ENCODE measurements at regions not wholly inside any gene's neighbourhood (a gene's known extent, or its start where the extent isn't known, plus 50 kb on each side); places are given as distances from the start of the nearest gene placed in this dataset.
"Not testable (repeated sequence)": the region's sequence is repeated elsewhere in the genome, so short reads cannot be mapped to it uniquely, and the experiment has no call there.

DNA sequence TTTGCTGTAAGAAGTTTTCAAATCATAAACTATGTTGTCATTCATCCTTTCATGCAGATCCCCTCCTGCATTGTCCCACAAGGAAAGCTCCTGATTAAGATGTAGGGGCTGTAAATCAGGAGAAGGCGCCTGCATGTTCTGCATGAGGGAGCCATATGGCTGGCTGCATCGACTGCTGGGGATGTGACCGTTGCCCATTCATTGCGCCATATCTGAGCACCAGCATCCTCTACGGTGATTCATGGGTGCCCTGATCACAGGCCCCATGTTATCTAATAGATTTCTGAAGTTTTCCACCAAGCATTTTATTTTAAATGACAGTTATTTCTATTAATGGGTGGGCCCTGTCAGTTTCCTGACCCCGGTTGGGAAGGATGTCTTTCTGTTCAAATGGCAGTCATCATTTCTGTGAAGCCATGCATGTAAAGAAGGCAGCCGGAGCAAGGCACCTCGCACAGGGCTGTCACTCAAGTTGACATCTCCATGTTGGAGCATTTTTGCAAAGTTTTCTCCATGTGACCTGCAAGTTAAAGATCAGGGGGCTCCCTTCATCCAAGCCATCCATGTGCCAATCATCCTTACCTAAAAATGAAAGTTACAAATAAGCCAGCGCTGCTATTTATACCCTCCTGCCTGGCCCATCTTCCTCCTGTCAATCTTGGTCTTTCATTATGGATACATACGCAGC, 128.8 kb downstream of the TEX36 start:
- no peak for DNase-seq

DNA sequence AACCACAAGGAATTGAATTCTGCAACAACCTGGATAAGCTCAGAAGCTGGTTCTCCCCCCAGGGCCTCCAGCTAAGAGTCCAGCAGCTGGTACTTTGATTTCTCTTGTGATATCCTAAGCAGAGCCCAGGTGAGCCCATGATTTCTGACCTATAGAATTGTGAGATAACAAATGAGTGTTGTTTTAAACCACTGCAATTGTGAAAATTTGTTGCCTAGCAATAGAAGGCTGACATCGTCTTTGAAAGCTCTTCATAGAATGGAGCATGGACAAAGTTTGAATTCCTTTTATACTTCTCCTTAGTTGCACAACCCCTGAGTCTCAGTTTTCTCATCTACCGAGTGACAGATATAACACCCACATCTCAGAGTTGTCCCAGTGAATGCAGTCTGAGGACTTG, 129.9 kb downstream of the TEX36 start:
- no peak for DNase-seq

DNA sequence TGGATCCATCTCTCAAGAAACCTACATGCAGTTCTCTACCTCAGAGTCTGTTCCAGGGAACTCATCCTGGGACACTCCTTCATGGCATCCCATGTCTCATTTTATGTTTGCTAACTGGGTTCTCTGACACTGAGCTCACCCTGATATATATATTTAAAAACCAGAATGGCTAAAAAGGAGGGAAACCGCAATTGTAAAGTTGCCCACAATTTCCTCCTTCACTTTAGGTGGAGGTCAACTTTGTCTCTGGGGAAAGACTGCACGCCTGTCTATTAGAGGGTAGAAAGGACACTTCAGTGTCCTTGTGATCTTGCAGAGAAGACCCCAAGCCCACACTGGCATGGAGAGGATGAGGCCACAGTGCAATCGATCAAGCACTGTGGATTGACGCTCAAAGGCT, 131.7 kb downstream of the TEX36 start:
- DNase-seq, result no peak

GRCh38 chr10:125550362-125550761, 132.6 kb downstream of the TEX36 start:
- DNase-seq, result peak in 1 of 3 experiments; percentile 22

DNA sequence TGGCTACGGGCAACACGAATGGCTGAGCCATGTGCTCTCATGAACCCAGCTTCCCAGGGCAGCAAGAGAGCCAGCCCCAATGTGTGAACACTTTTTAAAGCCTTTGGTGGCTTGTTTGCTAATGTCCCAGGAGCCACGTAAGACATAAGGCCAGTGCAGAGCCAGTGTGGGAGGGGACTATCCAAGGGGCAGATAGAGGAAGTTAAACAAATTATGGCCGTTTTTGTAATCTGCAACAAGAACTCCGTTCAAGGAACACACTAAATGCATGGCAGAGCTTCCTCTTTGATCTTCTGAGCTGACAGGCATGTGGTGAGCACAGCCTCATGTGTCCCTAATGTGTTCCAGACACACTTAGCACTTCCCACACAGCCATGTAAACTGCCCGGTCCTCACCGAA, 133.3 kb downstream of the TEX36 start:
- DNase-seq, result no peak

- DNase-seq, result no peak
Measured at GRCh38 chr10:125548878-125549277, 134.1 kb downstream of the TEX36 start.

DNA sequence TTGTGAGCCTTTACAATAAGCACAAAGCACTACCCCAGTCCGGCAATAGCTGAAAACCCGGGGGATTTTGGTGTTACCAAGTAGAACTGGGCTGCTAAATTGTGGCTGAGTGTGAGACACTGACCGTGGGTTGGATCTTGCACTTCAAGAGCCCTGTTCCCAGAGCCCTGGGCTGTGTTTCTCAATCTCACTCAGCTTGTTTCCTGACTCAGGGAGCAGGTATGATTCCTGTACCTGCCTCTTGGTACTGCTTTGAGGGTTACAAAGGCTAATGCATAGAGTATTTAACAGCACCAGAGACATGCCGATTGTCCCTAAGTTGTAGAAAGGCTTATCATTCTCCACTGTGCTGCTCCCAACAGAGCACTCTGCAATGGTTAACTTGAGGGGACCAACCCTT, 134.6 kb downstream of the TEX36 start:
- no peak for DNase-seq

DNA sequence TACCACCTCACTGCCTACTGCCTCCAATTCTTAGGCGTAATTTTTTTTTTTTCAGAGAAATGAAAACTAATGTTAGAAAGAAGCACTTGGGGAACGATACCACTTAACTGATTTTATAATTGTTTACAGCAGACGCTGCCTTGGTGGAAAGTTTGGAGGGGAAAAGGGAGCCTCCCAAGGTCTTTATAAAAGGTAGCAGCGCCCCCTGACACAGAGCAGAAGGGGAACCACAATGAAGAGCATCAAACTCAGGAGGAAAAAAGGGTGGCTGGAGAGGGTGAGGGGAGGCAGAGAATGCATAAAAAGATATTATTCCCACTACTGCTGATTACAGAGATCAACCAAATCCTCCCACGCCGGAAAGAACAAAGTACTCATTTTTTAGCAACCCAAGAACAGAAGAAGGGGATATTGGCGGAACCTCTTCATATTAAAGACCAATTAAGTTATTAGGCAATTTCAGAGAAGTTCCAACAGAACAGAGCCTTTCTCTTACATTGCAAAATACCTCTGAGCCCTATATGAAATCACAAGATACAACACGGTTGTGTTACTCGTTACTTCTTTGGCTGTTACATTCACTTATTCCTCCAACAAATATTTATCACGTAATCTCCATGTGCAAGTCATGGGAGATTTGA, 135.8 kb downstream of the TEX36 start:
- no peak for DNase-seq

DNA sequence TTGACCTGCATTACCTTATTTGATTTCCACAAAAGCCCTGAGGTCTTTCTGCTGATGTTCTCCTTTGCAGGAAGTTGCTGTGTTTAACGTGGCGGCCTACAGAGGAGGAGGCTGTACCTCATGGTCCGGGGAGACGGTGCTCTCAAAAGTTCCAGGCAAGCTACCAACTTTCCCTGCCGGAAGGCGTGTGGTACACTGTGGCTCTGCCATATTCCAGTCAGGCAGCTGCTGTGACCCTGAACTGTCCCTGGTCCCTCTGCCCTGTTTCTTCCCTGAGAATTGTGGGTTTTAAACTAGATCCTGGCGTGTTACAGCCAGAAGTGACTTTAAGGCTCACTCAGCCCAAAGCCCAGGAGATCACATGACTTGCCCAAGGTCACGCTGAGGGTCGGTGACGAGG, 139.2 kb downstream of the TEX36 start:
- DNase-seq, result peak in 1 of 3 experiments; percentile 1

DNA sequence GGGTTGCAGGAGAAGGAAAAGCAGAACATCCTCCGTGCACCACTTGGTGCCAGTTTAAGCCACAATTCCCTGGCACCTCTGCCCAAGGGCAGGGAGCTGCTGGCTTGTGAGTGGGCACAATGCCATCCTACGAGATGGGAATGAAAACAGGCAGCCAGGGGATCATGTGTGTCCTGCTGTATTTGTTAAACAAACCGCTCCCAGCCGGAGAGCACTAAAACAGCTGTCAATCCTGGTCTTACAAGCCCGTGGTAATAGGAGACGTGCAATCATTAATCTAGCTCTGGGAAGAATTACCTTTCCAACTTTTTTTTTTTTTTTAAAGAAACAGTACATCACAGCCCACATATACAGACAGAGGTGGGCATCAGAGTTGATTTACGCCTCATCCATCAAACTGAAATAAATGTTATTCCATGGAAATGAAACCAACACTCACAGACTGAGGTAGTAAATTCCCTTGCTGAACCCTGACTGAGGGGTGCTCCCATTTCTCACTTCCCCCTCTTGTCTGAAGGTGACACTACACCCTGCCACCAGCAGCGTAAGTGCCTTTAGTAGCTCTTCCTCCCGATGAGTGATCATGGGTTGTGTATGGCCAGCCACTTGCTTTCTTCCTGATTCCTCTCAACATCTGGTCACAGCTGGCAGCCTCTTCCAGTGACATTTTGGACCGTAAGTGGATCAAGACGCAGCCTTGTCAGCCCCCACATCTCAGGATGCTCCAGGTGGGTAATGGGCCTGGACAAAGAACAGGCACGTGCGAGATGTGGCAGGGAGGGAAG, 143.8 kb downstream of the TEX36 start:
- DNase-seq, result peak; percentile 57 to 90 (median 72)

GRCh38 chr10:125536236-125536635, 146.7 kb downstream of the TEX36 start:
- DNase-seq, result no peak

GRCh38 chr10:125535559-125535958, 147.4 kb downstream of the TEX36 start:
- no peak for DNase-seq

GRCh38 chr10:125534515-125534914, 148.4 kb downstream of the TEX36 start:
- no peak for DNase-seq

- no peak for DNase-seq
Measured at GRCh38 chr10:125533866-125534265, 149.1 kb downstream of the TEX36 start.

- DNase-seq, result peak; percentile 40 to 87 (median 52)
Measured at GRCh38 chr10:125531465-125531864, 151.5 kb downstream of the TEX36 start.

- no peak for DNase-seq
Measured at GRCh38 chr10:125523347-125523746, 159.6 kb downstream of the TEX36 start.

DNA sequence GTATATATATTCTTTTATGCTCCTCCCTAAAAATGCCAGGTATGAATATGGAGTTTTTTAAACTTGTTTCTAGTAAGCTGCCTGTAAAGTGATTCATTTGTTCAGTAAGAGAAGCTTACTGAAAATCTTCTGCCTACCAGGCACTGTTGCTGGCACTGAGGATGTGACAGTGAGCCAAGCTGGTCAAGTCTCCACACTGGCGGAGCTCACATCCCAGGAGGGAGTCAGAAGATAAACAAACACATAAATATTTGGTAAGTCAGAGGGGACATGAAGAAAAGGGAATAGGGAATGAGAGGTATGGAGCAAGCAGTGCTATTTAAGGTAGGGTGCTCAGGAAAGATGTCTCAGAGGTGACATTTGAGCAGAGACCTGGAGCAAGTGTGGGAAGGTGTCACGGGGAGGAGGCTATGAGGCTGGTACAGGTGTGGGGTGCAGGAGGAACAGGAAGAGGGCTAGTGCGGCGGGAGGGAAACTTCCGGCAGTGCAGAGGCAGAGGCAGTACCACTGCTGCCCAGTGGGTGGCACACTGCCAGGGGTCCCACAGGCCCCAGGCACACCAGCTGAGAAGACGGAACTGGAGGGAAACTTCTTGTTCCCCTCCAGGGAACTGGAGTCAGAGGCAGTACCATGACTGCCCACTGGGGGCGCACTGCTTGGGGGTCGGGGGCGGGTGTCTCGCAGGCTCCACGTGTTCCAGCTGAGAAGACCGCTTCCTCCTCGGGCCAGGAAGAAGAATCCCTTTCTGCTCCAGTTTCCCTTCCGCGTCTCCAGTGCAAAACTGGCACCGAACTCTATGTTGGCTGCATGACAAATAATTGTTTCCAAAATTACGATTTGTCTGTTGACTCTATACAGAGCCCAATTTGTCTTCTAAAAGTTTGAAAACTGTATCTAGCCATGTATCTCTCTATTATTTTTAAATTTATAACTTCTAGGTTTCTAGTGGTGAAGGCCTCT, 161.0 kb downstream of the TEX36 start:
- DNase-seq, result no peak

DNA sequence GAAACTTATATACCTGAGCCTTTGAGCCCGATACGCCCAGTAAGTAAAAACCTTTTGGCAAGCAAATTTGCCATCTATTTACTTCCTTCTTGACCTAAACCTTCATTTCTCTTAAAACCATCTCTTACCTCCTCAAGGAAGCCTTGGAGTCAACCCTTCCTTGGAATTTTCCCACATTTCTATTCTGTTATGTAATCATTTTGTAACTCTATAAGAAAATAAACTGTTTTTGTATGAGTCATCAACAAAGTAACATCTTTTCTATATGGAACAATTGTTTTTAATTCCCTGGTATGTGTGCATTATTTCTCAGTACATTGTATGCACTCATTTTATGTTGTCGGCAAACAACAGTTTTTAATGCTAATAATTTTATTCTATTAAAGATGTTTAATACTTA, 162.0 kb downstream of the TEX36 start:
- no peak for DNase-seq

- not testable (repeated sequence) for DNase-seq
Measured at GRCh38 chr10:125518397-125518796, 164.6 kb downstream of the TEX36 start.

DNA sequence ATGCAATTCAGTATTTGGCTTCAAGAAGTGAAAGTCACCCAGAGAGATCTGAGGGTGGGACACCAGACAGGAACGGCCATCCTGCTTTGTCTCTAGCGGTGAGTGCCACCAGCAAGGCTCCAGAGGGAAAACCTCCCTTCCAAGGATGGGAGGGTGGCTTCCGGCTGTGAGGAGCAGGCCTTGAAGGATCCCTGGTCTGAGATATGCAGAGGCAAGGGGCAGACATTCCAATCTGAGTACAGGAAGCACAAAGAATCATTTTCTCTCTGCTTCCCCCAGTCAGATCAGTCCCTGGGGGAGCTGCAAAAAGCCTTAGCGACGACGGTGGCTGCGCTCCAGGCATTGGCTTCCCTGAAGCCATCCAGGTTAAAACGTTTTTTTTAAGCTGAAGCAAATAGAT, 167.4 kb downstream of the TEX36 start:
- DNase-seq, result no peak

GRCh38 chr10:125514206-125515162, 168.5 kb downstream of the TEX36 start:
- no peak for DNase-seq
